ENCODE measurements at regions not wholly inside any gene's neighbourhood (a gene's known extent, or its start where the extent isn't known, plus 50 kb on each side); places are given as distances from the start of the nearest gene placed in this dataset.
"Not testable (repeated sequence)": the region's sequence is repeated elsewhere in the genome, so short reads cannot be mapped to it uniquely, and the experiment has no call there.

GRCh38 chr4:131883181-131883580, 1265.9 kb upstream of the PCDH10 start:
- not testable (repeated sequence) for DNase-seq

- DNase-seq: not testable (repeated sequence)
Measured at GRCh38 chr4:131925662-131926061, 1223.4 kb upstream of the PCDH10 start.

GRCh38 chr4:131967646-131968045, 1181.4 kb upstream of the PCDH10 start:
- DNase-seq: not testable (repeated sequence)

GRCh38 chr4:131974730-131975129, 1174.4 kb upstream of the PCDH10 start:
- TF ChIP-seq GATA1 (IDR thresholded peaks at IDR 0.05; ENCODE audit: low read depth, low read length) (no peak), POLR2A (IDR thresholded peaks at IDR 0.05; ENCODE audit: low read length) (no peak)
- DNase-seq: no peak

GRCh38 chr4:131975276-131976132, 1173.6 kb upstream of the PCDH10 start:
- not testable (repeated sequence) for DNase-seq

- DNase-seq: not testable (repeated sequence)
Measured at GRCh38 chr4:131976133-131977002, 1172.7 kb upstream of the PCDH10 start.

GRCh38 chr4:131978120-131978519, 1171.0 kb upstream of the PCDH10 start:
- no peak for DNase-seq
- TF ChIP-seq POLR2A (IDR thresholded peaks at IDR 0.05; ENCODE audit: low read length) (no peak), GATA1 (IDR thresholded peaks at IDR 0.05; ENCODE audit: low read depth, low read length) (no peak)

- TF ChIP-seq GATA1 (IDR thresholded peaks at IDR 0.05; ENCODE audit: low read depth, low read length) (no peak), POLR2A (IDR thresholded peaks at IDR 0.05; ENCODE audit: low read length) (no peak)
Measured at GRCh38 chr4:131989576-131989975, 1159.5 kb upstream of the PCDH10 start.

GRCh38 chr4:132001542-132001941, 1147.6 kb upstream of the PCDH10 start:
- TF ChIP-seq GATA1 (IDR thresholded peaks at IDR 0.05; ENCODE audit: low read depth, low read length): no peak
- TF ChIP-seq POLR2A (IDR thresholded peaks at IDR 0.05; ENCODE audit: low read length): no peak

More at GRCh38 chr4:131989576-131989975, 1159.5 kb upstream of the PCDH10 start:
- DNase-seq: no peak

GRCh38 chr4:132003593-132003992, 1145.5 kb upstream of the PCDH10 start:
- TF ChIP-seq GATA1 (IDR thresholded peaks at IDR 0.05; ENCODE audit: low read depth, low read length): no peak
- TF ChIP-seq POLR2A (IDR thresholded peaks at IDR 0.05; ENCODE audit: low read length): no peak
- DNase-seq: no peak

More at GRCh38 chr4:132001542-132001941, 1147.6 kb upstream of the PCDH10 start:
- no peak for DNase-seq

GRCh38 chr4:132015321-132015720, 1133.8 kb upstream of the PCDH10 start:
- DNase-seq: no peak

GRCh38 chr4:132016703-132017350, 1132.3 kb upstream of the PCDH10 start:
- DNase-seq: no peak
- no peak for TF ChIP-seq POLR2A (IDR thresholded peaks at IDR 0.05; ENCODE audit: low read length)
- TF ChIP-seq GATA1 (IDR thresholded peaks at IDR 0.05; ENCODE audit: low read depth, low read length): no peak

More at GRCh38 chr4:132015321-132015720, 1133.8 kb upstream of the PCDH10 start:
- no peak for TF ChIP-seq POLR2A (IDR thresholded peaks at IDR 0.05; ENCODE audit: low read length)
- no peak for TF ChIP-seq GATA1 (IDR thresholded peaks at IDR 0.05; ENCODE audit: low read depth, low read length)

GRCh38 chr4:132026166-132026565, 1122.9 kb upstream of the PCDH10 start:
- TF ChIP-seq GATA1 (IDR thresholded peaks at IDR 0.05; ENCODE audit: low read depth, low read length) (no peak), POLR2A (IDR thresholded peaks at IDR 0.05; ENCODE audit: low read length) (no peak)
- DNase-seq: no peak

- TF ChIP-seq POLR2A (IDR thresholded peaks at IDR 0.05; ENCODE audit: low read length): no peak
- no peak for TF ChIP-seq GATA1 (IDR thresholded peaks at IDR 0.05; ENCODE audit: low read depth, low read length)
- DNase-seq: no peak
Measured at GRCh38 chr4:132026816-132027215, 1122.3 kb upstream of the PCDH10 start.
